ENCODE measurements at regions not wholly inside any gene's neighbourhood (a gene's known extent, or its start where the extent isn't known, plus 50 kb on each side); places are given as distances from the start of the nearest gene placed in this dataset.

- TF ChIP-seq CTCF (conservative IDR thresholded peaks at IDR 0.05 in 1 of 2, IDR thresholded peaks at IDR 0.05 in 1 of 2; ENCODE audit: extremely low read depth in 1 of 2, insufficient read depth in 1 of 2, low read depth in 1 of 2, low read length in 2 of 2), result no peak
- TF ChIP-seq EZH2 (IDR thresholded peaks at IDR 0.05; ENCODE audit: borderline replicate concordance, low read length), result no peak
These were observed 54.3 kb upstream of the MED13 start for GRCh38 chr17:62119373-62119772.

Data from mammary epithelial cell (primary cell).